Mesodermal cell (in vitro differentiated cells): ENCODE measurements at regions not wholly inside any gene's neighbourhood (a gene's known extent, or its start where the extent isn't known, plus 50 kb on each side); places are given as distances from the start of the nearest gene placed in this dataset.

ENCODE experiments used
- H3K27ac ChIP-seq: 2 replicates; pipeline ENCODE4 v1.7.0; 2013; ENCODE audit warnings: mild to moderate bottlenecking, low read depth, low read length, moderate library complexity; ENCODE audit not compliant: severe bottlenecking
- H3K36me3 ChIP-seq: 2 replicates; pipeline ENCODE4 v1.7.1; 2013; ENCODE audit warnings: mild to moderate bottlenecking, low read length, moderate library complexity; ENCODE audit not compliant: control insufficient read depth, insufficient read depth
- H3K4me1 ChIP-seq: one replicate; pipeline ENCODE4 v1.7.1; 2013; ENCODE audit warnings: mild to moderate bottlenecking, low read length; ENCODE audit not compliant: insufficient read depth, control insufficient read depth, poor library complexity, severe bottlenecking
- H3K4me3 ChIP-seq: 2 replicates; pipeline ENCODE4 v1.7.0; 2013; ENCODE audit warnings: low read length, control low read depth, mild to moderate bottlenecking; ENCODE audit not compliant: insufficient read depth, poor library complexity, severe bottlenecking; ENCODE audit errors: extremely low read depth
- H3K9me3 ChIP-seq: 2 replicates; pipeline ENCODE4 v1.7.1; 2013; ENCODE audit warnings: mild to moderate bottlenecking, low read length, moderate library complexity; ENCODE audit not compliant: control insufficient read depth
- WGBS, 2 experiments: methylation state at CpG; one replicate each; pipeline ENCODE4 v1.1.5; 2013; ENCODE audit warnings: missing lambda C conversion rate in 2 of 2; ENCODE audit not compliant: insufficient coverage in 2 of 2; 5-methylcytosine and 5-hydroxymethylcytosine counted together

DNA sequence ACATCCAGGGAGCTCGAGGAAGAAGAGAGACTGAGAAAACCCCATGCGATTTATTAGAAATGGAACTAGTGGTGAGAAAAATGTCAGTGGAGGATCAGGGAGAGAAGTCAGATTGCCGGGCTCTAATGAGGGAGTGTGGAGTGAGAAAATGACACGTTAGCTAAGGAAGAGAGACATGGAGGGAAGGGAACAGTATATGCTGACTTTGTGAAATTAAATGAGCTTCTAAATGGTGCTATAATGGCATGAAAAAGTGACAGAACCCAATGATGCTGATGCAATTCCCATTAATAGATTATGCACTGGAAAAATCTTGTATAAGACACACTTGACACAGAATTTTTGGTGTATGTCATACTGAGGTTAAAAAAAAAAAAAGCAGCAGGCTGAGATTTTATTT is 112.6 kb downstream of the HSPH1 start:
- H3K4me1 ChIP-seq, result peaks cover 48% of the 10 kb centered on the region
- H3K36me3 ChIP-seq, result no peaks in the 10 kb centered on the region
- H3K9me3 ChIP-seq, result no peaks in the 10 kb centered on the region
- H3K27ac ChIP-seq, result no peak overlapping the region
- 98 to 100% methylated on average over 4 of the region's 4 CpGs for WGBS, 2 experiments
- no peak overlapping the region for H3K4me3 ChIP-seq

DNA sequence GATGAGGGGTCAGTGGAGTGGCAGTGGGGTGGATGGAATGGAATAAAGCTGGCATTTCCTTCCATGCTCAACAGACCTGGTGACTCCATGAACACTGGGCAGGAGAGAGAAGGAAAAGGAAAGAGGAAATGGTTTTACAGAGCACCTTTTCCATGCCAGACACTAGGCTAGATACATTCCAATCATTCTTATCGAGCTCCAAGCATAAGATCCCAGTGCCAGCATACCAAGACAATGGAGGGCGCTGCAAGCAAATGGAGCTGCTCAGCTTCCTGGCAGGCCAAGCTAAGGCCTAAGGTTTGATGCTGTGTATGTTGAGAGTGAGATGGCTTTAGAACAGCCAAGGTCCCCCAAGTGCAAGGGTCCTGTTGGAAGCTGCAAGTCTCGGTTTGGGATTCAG is 113.2 kb downstream of the HSPH1 start:
- no peak overlapping the region for H3K4me3 ChIP-seq
- no peaks in the 10 kb centered on the region for H3K36me3 ChIP-seq
- peaks cover 48% of the 10 kb centered on the region for H3K4me1 ChIP-seq
- no peak overlapping the region for H3K27ac ChIP-seq
- no peaks in the 10 kb centered on the region for H3K9me3 ChIP-seq
- WGBS, 2 experiments, result 86 to 100% methylated on average over 2 of the region's 3 CpGs

DNA sequence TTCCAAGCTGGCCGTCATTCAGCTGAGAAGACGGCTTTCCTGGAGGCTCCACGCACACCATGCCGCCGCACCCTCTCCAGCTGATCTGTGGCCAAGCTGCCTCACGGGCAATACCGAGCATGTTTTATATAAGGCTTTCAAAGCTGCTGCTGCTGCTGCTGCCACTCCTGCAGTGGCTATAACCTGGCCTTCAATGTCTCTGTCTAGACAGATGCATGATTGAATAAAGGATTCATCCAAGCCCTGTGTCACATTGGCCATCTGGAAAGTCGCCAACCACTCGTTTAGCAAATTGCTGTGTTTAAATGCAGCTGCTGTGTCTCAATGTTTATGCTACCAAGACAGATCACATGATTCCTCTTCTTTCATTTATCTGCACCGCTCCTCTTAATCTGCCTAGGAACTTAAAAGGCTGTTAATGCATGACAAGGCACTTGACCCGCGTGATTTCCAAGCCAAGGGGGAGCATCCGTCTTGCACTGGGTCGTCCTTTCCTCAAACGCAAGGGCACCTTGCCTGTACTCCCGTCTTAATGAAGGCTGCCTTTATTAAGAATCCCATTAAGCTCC is 114.3 kb downstream of the TEX26 start:
- Histone ChIP-seq H3K4me3 (no peak overlapping the region), H3K4me1 (peaks cover 48% of the 10 kb centered on the region), H3K9me3 (no peaks in the 10 kb centered on the region), H3K36me3 (no peaks in the 10 kb centered on the region), H3K27ac (peak overlapping the region; percentile 87)
- 86 to 92% methylated on average over 16 of the region's 16 CpGs for WGBS, 2 experiments

DNA sequence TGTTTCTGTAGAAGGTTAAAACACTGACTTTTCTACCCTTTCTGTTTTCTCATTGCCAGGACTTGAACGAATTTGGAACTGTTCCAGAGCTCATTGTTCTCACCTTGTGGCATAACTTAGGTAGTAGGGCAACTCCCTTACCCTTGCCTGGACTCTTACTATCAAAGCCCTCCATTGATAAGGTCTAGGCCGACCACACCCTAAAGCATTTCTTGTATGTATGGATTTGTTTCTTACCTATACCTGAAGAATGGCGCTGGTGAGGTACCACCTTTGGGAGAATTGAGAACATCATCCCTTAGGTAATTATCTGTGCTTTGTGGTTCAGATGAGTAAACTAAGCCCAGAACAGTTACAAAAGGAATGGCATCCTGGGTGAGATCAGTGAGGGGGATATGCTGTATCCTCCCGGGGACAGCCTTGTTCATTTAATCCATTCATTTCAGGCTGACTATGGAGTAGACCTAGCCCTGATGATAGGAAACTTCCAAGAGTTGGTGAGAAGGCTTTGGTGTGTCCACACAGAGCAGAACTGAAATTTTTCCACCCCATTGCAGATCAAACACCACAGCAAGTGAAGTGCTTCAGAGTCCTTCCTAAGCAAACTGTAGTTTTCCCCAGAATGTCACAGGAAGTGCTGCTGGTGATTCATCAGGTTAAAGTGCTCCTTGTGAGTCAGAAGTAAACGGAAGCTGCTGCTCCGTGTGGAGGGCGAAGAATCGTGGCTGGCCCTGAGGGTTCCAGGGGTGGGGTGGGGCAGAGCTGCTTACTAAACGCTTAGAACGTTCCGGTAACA is 113.0 kb downstream of the TEX26 start:
- 28 to 60% methylated on average over 6 of the region's 11 CpGs for WGBS, 2 experiments
- H3K9me3 ChIP-seq, result no peaks in the 10 kb centered on the region
- H3K4me3 ChIP-seq, result no peak overlapping the region
- peak overlapping the region; percentile 87 for H3K27ac ChIP-seq
- H3K4me1 ChIP-seq, result peaks cover 36% of the 10 kb centered on the region
- no peaks in the 10 kb centered on the region for H3K36me3 ChIP-seq

DNA sequence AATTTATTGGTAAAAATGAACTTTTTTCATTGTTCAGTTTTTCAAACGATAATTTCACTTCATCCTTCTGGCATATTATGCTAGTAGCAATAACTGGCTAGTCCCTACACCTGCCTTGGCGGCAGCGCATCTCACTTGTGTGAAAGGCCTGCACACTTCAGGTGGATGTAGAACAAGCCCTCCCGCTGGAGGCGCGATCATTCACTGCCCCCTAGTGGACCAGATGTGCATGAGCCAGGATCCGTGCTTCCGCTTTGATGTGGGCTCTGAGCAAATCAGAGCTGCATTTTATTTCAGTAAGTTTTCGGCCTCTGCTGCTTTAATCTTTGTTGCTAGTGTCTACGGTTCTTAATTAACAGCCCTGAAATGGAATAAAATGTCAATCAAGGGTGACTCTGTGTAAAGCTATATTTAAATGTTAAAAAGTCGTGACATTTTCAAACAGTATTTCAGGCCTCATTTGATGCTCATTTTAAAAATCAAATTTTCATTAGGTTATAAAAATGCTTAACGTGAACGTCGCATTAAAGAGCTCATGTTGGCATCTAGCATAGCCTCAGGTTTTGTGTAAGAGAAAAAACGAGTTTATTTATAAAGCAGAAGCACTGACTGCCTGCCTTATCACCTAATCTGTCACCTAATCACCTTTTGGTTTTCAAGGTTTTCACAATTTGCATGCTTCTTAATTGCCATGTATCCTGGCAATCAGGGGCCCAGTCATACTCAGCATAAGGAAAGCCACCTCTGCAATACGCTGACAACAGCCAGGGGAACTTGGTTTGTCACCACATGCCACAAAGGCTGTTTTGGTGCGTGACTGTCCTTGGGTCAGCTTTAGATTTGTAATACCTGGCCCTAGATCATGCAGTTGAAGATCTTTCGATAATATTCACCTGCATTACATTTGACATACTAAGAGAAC is 112.2 kb downstream of the TEX26 start:
- WGBS, 2 experiments, result 28 to 44% methylated on average over 7 to 13 of the region's 18 CpGs
- H3K4me1 ChIP-seq, result peaks cover 36% of the 10 kb centered on the region
- H3K9me3 ChIP-seq, result no peaks in the 10 kb centered on the region
- peak overlapping the region; percentile 87 for H3K27ac ChIP-seq
- H3K4me3 ChIP-seq, result no peak overlapping the region
- H3K36me3 ChIP-seq, result no peaks in the 10 kb centered on the region

DNA sequence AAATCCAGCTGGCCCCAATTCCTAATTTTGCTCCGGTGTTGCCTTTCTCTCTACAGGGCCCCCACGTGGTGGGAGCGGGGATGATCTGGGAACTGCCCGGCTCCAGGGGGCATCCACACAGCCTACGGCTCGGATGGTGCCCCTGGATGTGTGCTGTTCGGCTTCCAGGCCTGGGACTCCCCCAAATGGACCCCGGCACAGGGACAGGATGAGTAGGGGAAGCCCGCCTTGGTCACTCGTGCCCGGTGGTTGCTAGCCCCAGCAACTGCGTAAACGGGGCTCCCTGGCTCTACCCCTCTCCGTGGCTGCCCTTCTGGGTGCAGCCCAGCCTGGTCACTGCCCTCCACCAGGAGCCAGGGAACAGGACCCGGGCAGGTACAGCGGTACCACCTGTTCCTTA is 111.5 kb downstream of the TEX26 start:
- 75 to 83% methylated on average over 11 to 15 of the region's 16 CpGs for WGBS, 2 experiments
- no peaks in the 10 kb centered on the region for H3K9me3 ChIP-seq
- no peak overlapping the region for H3K27ac ChIP-seq
- peaks cover 36% of the 10 kb centered on the region for H3K4me1 ChIP-seq
- no peak overlapping the region for H3K4me3 ChIP-seq
- H3K36me3 ChIP-seq, result no peaks in the 10 kb centered on the region

DNA sequence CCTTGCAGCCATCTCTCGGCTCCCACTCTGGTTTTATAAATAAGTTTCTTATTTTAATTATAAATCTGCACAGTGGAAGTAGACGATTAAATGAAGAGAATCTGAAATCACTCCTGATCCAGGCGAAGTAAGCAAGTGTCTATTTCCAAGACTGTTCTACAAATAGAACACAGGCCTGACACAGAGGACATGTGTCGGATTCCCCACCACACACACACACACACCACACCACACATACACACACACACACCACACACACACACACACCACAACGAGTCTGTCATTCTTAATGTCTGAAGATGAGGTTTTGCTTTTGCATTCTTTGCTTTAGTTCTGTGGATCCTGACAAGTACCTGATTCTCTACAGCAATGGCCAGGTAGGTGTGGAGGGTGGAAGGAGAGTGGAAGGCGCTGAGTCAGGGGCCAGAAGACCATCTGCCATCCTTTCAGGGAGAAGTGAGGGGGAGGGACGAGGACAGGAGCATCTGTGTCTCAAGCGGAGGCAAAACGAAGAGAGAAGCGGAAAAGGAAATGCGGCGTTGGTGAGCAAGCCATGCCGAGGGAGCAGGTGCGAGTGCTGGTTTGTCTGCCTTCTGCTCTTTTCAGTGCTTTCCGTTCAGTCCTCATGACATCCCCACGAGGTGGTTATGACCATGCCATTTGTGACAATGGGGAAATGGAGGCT is 110.2 kb downstream of the TEX26 start:
- Histone ChIP-seq H3K36me3 (no peaks in the 10 kb centered on the region), H3K4me1 (peaks cover 25% of the 10 kb centered on the region), H3K4me3 (no peak overlapping the region), H3K9me3 (no peaks in the 10 kb centered on the region), H3K27ac (no peak overlapping the region)
- 92 to 96% methylated on average over 12 of the region's 16 CpGs for WGBS, 2 experiments

DNA sequence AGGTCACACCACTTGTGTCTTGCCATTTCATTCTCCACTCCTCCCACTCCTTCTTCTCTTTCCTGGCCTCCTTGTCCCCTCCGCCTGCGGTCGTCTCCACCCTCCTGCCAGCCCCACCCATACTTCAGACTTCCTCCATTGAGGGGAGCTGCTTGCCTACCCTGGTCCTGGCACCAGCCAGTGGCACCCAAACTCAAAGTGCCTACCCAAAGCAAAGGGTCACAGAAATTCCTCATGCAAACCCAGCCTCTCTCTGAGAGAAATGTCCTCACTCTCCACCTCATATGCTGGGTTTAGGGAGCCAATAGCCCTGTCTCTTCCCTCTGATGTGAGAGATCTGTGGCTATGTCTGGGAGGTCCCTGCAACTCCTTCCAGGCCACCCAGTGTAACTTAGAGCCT is 109.6 kb downstream of the TEX26 start:
- H3K36me3 ChIP-seq, result no peaks in the 10 kb centered on the region
- H3K4me1 ChIP-seq, result peaks cover 22% of the 10 kb centered on the region
- 68 to 88% methylated on average over 3 of the region's 3 CpGs for WGBS, 2 experiments
- no peak overlapping the region for H3K4me3 ChIP-seq
- no peak overlapping the region for H3K27ac ChIP-seq
- H3K9me3 ChIP-seq, result no peaks in the 10 kb centered on the region

DNA sequence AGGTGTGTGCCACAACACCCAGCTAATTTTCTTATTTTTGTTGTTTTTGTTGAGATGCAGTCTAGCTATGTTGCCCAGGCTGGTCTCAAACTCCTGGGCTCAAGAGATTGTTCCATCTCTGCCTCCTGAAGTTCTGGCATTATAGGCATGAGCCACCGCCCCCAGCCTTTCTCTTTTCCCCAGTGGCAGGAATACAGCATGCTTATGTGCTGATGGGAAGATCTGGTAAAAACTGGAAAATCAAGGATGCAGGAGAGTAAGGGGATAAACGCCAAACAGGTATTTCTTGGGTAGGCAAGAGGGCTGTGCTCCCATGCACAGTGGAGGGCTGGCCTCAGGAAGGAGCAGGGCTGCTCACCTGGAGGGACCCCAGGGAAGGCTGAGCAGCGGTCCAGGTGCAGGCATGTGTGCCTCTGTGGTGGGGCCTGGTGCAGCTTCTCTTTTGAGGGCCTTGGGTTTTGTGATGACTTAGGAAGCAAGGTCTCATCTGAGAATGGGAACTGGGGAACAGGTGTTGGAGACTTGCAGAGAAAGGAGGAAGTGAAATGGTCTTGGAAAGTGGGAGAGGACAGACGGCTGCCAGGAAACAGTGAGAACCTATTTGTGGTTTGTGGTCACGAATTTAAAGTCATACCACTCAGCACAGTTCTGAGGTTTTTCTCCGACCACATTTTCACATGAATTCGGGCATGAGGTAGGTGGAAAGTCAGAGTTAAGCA is 106.5 kb downstream of the TEX26 start:
- 87 to 95% methylated on average over 4 to 6 of the region's 7 CpGs for WGBS, 2 experiments
- Histone ChIP-seq H3K36me3 (no peaks in the 10 kb centered on the region), H3K4me1 (no peaks in the 10 kb centered on the region), H3K4me3 (no peak overlapping the region), H3K9me3 (no peaks in the 10 kb centered on the region), H3K27ac (no peak overlapping the region)
